ENCODE measurements at regions not wholly inside any gene's neighbourhood (a gene's known extent, or its start where the extent isn't known, plus 50 kb on each side); places are given as distances from the start of the nearest gene placed in this dataset.
A peak's percentile ranks its signal among the peaks of the same experiment; 100 is the strongest.

DNA sequence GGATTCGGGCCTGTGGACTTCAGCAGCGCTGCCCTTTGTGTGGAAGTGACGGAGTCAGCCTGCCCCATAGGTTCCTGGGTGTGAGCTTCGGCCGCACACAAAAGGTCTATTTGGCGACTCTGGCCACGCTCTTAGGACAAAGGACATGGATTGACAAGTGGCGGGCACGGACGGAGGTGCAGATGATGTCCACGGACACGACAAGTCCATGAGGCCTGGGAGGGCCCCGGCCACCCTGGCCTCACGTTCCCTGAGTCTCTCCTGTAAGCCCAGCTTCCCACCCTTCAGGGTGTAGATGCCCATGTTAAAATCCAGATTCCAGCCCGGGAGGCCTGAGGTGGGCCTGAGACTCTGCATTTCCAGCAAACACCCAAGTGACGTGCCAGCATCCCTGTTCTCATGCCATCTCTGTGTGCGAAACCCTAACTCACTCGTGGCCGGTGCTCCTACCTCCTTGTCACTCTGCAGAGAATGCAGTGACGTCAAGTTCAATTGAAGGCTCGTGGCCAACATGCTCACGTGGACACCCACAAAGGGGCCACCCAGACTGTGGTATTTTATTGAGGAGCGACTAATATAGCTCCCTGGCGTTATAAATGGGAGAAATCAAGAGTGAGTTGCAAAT, 111.7 kb downstream of the RTP5 start:
- peak; percentile 88 for DNase-seq (ENCODE audit: low spot score)

DNA sequence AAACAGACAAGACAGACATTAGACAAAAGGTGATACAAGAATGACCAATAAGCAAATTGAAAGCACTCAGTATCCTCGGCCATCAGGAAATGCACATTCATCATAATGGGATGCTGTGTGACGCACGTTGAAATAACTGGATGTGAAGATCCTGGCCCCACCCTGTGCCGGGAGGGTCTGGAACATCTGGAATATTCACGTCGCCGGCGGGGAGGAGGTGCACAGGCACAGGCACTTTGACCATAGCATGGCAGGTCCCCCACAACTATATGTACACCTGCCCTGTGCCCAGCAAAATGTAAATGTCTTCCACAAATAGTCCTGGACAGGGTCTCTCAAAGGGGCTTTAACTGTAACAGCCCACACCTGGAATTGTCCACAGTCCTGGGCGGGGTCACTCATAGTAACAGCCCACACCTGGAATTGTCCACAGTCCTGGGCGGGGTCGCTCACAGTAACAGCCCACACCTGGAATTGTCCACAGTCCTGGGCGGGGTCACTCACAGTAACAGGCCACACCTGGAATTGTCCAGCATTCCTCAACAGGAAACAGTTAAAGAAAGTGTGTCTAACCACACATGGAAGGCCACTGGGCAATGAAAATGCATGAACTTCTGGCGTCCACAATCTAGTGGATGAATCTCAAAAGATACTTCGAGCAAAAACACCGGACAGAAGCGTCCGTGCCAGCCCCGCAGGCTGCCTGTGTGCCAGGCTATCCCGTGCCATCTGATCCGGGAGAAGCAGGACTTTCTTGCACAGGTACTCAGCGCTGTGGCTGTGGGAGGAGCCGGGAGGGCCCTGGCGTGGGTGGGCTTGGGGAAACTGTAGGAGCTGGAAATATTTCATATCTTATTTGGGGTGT, 113.4 kb downstream of the RTP5 start:
- peak; percentile 72 for DNase-seq (ENCODE audit: low spot score)

DNA sequence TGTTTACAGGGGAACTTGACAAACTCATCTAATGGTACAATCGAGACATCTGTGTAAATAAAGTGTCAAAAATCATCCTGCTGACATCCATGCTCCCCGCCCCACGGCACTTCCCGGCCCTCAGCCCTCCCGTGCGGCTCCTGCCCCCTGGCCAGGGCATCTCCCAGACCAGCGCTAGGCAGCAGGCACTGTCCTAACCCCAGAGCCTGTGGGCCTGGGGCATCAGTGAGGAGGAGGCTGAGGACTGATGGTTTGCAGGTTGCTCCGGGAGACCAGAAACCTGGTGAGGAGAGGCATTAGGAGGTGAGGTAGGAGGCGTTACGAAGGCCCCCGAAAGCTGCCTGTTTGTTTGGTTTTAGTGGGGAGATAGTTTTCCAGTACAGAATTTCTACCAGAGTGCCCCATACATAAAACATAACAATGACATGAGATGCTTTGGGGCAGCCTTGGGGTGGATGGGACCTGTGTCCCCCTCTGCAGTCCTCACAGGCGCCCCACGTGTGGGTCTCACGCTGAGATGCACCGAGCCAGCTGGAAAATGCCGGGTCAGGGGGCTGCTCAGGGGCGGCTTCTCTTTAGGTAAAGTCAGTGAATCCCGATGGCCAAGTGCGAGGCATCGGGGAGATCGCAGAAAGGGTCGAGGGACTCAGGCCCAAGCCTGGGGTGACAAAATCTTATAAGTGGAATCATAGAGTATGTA, 114.2 kb downstream of the RTP5 start:
- DNase-seq (ENCODE audit: low spot score): peak; percentile 88

DNA sequence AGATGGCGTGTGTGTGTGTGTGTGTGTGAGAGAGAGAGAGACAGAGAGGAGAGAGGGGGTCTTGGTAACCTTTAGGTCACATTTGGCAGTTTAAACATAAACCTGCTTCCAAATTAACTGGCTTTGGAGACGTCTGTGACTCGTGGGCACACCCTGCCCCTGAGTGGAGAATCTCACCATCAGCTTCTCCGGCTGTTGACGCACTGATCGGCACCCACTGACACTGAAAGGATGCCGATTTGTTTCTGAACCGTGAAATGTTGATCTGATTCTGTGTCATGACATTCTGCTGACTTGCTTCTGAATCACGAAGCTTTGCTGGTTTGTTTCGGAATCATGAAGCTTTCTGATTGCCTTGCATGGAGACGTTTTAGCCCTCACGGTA, 114.7 kb downstream of the RTP5 start:
- DNase-seq (ENCODE audit: low spot score): peak; percentile 49

DNA sequence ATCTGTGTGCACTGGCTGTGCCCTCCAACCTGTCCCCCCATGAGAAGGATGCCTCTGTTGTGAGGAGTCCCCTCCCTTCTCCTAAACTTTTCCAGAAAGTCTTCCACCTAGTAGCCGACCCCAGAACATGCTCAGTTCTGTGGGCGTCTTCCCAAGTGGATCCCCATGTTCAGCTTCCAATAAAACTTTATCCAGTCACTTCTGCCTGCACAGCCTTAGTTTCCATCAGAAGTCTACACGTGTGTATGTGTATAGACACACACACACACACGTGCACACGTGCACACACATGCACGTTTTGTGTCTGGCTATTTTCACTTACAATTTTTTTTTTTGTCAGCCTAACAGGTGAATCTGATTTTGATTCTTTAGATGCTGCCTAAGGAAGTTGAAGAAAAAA, 115.1 kb downstream of the RTP5 start:
- peak; percentile 39 for DNase-seq (ENCODE audit: low spot score)

DNA sequence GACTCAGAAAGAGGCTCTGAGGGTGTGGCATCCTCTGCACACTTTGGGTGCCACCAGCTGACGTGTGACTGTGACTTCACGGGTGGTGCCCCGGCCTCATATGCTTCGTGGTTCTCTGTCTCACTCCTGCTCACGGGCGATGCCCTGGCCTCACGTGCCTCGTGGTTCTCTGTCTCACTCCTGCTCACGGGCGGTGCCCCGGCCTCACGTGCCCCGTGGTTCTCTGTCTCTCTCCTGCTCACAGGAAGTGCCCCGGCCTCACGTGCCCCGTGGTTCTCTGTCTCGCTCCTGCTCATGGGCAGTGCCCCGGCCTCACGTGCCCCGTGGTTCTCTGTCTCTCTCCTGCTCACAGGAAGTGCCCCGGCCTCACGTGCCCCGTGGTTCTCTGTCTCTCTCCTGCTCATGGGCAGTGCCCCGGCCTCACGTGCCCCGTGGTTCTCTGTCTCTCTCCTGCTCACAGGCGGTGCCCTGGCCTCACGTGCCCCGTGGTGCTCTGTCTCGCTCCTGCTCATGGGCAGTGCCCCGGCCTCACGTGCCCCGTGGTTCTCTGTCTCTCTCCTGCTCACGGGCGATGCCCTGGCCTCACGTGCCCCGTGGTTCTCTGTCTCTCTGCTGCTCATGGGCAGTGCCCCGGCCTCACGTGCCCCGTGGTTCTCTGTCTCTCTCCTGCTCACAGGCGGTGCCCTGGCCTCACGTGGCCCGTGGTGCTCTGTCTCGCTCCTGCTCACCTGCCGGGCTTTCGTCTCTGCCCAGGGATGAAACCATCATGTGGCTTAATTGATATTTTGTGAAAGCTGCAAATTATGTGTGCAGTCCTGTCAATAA, 115.8 kb downstream of the RTP5 start:
- peak; percentile 88 for DNase-seq (ENCODE audit: low spot score)

DNA sequence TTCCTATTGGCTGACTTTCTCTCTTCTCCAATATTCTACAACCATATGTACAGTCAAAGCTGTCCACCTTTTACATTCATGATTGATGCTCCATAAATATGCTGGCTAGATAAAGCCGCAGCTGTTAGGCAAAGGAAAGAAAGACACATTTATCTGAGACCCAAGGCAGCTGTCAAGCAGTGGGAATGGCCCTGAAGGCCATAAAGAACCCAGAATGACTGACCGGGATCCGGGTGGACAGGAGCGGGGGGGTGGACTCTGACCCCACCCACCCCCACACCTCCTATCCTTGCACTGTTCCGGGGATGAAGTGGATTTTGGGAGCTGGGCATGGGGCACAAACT, 116.4 kb downstream of the RTP5 start:
- DNase-seq (ENCODE audit: low spot score): peak; percentile 62

DNA sequence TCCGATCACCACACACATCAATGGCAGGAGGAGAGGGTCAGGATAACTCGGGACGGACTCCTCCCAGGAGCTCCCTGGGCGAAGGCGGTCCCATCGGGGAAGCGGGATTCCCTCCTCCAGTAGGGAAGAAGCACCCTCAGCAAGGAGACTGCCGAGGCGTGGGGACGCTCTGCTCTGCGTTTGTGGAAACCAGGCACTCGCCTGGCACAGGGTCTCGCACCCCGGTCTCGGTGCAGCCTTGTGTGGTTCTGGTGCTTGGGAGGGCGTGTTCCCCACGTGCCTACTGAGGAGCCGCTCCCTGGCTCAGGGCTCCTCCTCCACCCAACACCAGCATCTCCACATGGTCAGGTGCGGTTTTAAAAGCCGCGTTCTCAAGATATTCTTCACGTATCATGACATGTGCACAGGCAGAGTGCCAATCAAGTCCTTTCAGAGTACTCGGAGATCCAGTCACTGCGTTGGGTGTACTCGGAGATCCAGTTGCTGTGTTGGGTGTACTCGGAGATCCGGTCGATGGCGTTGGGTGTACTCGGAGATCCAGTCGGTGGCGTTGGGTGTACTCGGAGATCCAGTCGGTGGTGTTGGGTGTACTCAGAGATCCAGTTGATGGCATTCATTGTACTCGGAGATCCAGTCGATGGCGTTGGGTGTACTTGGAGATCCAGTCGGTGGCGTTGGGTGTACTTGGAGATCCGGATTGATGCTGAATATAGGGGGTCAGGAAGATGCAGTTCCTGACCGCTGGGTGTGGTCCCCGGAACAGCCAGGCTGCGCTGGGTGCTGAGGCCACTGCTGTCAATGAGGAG, 117.5 kb downstream of the RTP5 start:
- DNase-seq (ENCODE audit: low spot score): peak; percentile 87

DNA sequence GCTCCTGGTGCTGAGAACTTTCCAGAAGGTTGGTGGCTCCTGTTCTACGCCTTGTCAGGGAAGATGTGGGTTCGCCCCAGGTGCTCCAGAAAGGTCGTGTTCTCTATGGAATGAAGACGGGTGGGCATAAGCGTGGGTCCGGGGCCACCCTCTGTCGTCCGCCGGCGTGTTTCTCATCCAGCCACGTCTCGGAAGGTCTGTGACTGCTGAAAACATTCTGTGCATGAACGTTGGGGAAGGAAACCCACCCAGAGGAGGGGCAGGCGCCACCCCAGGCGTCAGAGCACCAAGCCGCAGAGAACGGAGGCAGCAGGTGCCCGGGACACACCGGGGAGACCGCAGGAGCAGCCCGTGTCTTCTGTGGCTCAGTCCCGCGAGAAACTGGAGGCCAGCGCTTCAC, 118.2 kb downstream of the RTP5 start:
- DNase-seq (ENCODE audit: low spot score): peak; percentile 81

DNA sequence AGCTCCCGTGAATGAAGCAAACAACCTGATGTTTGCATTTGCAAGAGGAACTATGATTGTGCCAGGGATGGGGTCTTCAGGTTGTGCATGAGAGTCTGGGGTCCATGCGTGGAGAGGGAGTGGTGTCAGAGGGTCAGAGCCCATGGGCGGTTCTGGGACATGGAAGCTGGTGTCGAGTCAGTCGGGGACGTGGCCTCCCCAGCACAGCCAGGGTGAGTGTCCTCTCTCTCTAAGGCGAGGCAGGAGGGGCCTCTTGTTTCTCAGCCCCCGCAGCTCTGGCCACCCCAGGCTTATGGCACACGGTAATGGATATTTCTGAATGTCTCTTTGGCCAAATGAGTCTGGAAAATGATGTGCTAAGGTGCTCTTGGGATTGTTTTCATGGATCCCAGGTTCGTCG, 118.6 kb downstream of the RTP5 start:
- no peak for DNase-seq (ENCODE audit: low spot score)

DNA sequence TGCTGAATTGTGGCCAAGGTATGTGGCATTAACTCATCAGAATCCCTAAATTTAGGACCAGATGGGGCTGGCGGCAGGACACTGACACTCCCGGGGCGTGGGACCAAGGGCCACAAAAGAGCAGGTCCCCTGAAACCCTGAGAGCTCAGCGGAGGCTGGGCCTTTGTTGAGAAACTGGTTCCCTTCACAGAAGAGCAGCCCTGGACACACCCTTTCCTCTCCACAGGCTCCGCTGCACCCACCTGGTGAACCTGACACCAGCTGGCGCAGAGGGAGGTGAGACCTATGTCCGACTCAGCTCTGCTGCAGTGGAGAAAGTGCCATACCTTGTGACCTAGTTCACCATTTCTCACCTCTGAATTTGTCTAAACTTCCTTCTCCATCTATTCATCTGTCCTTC, 119.5 kb downstream of the RTP5 start:
- DNase-seq (ENCODE audit: low spot score): peak; percentile 81

DNA sequence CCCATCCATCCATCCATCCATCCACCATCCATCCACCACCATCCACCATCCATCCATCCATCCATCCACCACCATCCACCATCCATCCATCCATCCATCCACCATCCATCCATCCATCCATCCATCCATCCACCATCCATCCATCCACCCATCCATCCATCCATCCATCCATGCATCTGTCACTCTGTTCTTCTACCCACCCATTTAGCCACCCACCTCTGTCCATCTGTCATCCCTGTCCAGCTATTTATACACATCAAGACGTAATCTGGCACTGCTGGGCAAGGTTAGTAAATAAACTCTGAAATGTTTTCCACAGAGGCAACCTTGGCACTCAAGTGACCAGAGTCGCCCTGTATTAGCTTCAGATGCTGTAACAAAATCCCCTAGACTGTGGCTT, 120.9 kb downstream of the RTP5 start:
- DNase-seq (ENCODE audit: low spot score): no peak

DNA sequence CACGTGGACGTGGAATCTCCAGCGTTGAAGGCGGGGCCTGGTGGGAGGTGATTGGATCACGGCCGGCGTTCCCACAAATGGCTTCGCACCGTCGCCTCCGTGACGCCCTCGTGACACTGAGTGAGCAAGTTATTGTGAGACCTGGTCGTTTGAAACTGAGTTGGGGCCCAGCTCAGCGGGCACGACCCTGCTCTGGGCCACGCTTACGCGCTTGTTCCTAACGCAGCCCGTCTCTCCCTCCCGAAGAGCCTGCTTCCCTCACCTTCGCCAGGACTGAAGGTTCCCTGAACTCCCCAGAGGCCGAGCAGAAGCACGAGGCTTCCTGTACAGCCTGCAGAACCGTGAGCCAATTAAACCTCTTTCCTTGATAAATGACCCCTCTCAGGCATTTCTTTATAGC, 121.8 kb downstream of the RTP5 start:
- no peak for DNase-seq (ENCODE audit: low spot score)

DNA sequence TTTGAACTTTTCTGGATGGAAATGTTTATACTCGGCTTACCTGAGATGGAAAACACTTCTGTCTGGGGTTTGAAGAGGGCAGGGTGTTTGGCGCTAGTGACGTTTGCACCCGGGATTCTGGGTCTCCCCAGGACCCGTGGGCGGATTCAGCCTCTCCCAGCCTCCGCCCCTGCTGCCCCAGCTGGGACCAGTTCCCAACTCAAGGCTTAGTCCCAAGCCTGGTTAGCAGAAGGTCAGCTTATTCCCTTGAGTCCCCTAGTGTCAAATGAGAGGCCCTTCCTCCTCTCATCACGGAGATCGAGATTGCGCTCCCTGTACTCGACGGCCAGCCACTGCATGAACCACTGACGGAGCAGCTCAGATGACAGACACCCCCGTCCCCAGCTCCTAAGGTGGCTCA, 123.2 kb downstream of the RTP5 start:
- DNase-seq (ENCODE audit: low spot score): no peak

DNA sequence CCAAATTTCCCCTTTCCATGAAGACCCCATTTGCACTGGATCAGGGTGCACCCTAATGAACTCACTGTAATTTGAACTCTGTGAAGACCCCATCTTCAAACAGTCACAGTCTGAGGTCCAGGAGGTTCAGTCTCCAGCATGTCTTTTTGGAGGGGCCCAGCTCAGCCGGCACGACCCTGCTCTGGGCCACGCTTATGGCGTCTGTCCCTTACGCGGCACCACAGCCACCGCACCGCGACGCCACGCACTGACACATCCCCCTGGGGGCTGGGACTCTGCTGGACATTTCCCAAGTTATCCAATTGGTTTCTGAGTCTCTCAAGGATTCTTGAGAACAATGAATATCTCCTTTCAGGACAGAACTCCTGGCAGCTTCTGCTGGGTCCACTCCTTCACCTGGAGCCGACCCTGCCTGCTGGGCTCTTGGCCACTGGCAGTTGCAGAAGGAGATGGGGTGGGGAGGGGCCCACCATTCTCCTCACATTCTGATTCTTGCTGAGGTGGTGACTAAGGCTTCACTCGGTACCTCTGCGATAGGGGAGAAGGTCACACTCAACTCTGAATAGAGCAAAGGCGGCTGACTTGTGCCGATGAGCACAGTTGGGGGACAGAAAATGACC, 124.0 kb downstream of the RTP5 start:
- DNase-seq (ENCODE audit: low spot score): no peak

DNA sequence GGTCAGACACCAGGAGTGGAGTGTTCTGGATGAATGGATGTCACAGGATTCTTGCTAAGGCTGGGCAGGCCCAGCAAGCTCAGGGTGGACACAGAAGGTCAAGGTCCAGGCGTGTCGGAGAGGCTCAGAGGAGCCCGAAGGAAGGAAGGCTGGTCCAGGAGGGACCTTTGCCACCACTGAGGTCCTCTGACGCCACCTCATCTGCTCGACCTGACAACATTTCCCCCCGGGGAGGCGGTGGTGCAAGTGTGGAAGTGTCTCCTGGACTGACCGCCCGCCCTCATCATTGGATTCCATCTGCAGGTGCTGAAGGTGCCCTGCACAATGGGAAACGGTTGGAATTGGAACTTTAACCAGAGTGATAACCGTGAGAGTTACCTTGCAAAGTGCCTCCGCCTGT, 124.6 kb downstream of the RTP5 start:
- no peak for DNase-seq (ENCODE audit: low spot score)

DNA sequence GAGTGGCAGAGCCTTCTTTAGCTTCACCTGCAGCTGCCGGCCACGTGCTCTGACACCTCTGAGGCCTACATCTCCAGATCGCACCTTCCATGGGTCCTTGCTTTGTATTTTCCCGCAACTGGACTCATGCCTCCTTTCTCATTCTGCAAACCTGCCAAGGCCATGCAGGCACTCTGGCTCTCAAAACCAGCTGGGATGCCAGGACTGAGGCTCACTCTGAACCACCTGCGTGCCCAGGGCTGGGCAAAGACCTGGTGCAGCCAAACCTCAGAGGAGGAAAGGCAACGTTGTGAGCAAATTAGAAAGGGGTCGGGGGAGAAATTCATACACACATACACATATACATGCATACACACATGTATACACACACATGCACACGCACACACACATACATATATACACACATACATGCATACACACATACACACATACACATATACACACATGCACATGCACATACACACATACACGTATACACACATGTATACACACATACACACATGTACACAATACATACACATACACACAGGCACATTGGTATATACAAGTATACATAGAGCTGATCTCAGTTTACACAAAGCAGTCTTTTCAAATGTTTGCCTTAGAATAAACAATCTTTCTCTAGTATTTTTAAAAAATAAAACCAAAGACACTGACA, 125.2 kb downstream of the RTP5 start:
- no peak for DNase-seq (ENCODE audit: low spot score)

DNA sequence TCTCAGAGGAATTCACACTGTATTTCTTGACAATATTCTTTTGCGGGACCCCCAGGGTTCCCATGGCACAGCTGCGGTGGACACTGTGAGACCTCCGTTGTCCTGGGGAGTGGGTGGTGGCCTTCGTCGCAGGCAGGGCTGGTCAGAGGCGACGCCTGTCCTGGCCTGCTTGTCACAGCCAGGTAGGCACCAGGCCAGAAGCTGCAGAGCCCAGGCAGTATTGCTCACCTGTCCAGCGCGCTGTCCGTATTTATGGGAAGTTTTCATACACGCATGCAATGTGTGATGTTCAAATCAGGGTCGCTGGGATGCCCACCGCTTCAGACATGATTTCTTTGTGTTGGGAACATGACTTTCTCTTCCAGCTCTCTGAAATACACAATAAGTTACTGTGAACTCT, 126.6 kb downstream of the RTP5 start:
- no peak for DNase-seq (ENCODE audit: low spot score)

DNA sequence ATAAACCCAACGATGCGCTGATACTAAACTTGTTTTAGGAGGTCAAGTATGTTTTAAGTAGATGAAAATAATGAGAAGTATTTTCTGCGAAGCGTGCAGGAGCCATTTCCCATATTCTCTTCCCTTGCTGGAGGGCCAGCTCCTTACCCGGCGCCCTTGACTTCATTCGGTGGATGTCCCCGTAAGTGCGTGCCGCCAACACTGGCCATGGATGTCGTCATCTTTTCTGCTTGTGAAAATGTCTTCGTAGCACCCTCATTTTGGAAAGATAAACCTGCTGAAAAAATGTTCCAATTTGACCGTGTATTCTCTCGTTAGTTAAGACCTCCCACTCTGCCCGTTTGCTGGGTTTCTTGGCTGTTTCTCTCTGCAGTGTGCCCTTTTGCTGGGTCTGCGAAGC, 127.5 kb downstream of the RTP5 start:
- no peak for DNase-seq (ENCODE audit: low spot score)

DNA sequence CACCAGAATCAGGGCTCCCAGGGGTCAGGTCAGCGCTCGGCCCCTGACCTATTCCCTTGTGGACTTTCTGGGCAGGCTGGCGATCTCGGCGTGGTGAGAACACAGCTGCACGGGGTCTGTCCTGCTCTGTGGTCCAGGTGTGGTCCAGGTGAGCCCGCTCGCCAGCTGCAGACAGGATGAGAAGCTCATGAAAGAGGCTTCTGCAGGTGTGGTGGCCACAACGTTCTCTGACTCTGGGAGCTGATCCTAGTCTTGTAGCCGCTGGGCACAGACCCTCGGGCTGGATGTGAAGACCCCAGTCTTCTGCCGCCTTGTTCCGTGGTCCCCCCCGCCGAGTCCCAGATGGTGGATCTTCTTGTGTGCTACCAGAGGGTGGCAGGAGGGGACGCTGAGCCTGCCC, 129.7 kb downstream of the RTP5 start:
- no peak for DNase-seq (ENCODE audit: low spot score)
